ENCODE measurements at regions not wholly inside any gene's neighbourhood (a gene's known extent, or its start where the extent isn't known, plus 50 kb on each side); places are given as distances from the start of the nearest gene placed in this dataset.

GRCh38 chr1:59136541-59137275 is 160.2 kb upstream of the FGGY start:
- DNase-seq = peak; percentile 67

GRCh38 chr1:59137276-59137615 is 159.6 kb upstream of the FGGY start:
- peak; percentile 36 for DNase-seq

- DNase-seq = no peak
Measured at GRCh38 chr1:59137968-59138367, 158.9 kb upstream of the FGGY start.

GRCh38 chr1:59138402-59138801 is 158.5 kb upstream of the FGGY start:
- peak; percentile 61 for DNase-seq

- DNase-seq = peak; percentile 28
Measured at GRCh38 chr1:59139396-59139795, 157.5 kb upstream of the FGGY start.

GRCh38 chr1:59141267-59141863 is 155.5 kb upstream of the FGGY start:
- no peak for DNase-seq

GRCh38 chr1:59142311-59143132 is 154.4 kb upstream of the FGGY start:
- peak; percentile 67 for DNase-seq

GRCh38 chr1:59143133-59143487 is 153.8 kb upstream of the FGGY start:
- DNase-seq = peak; percentile 85

GRCh38 chr1:59143811-59144210 is 153.1 kb upstream of the FGGY start:
- DNase-seq = no peak

- DNase-seq = no peak
Measured at GRCh38 chr1:59144959-59145358, 151.9 kb upstream of the FGGY start.

- no peak for DNase-seq
Measured at GRCh38 chr1:59146056-59146455, 150.8 kb upstream of the FGGY start.

- peak; percentile 32 for DNase-seq
Measured at GRCh38 chr1:59146651-59147358, 150.1 kb upstream of the FGGY start.

- no peak for DNase-seq
Measured at GRCh38 chr1:59149435-59149834, 147.5 kb upstream of the FGGY start.

- peak; percentile 74 for DNase-seq
Measured at GRCh38 chr1:59150577-59151386, 146.1 kb upstream of the FGGY start.

- no peak for DNase-seq
Measured at GRCh38 chr1:59151387-59151761, 145.5 kb upstream of the FGGY start.

GRCh38 chr1:59151860-59152259 is 145.0 kb upstream of the FGGY start:
- DNase-seq = no peak

GRCh38 chr1:59152511-59152910 is 144.4 kb upstream of the FGGY start:
- DNase-seq = no peak

GRCh38 chr1:59154401-59154800 is 142.5 kb upstream of the FGGY start:
- DNase-seq = no peak

- DNase-seq = no peak
Measured at GRCh38 chr1:59155351-59155750, 141.5 kb upstream of the FGGY start.

- DNase-seq = no peak
Measured at GRCh38 chr1:59156051-59156450, 140.8 kb upstream of the FGGY start.

- DNase-seq = no peak
Measured at GRCh38 chr1:59156526-59157199, 140.2 kb upstream of the FGGY start.

- no peak for DNase-seq
Measured at GRCh38 chr1:59158321-59158720, 138.6 kb upstream of the FGGY start.

Measured in inflammatory macrophage treated with lipopolysaccharide for 4 hours (primary cell).